Tibial nerve (tissue), 4 donors: ENCODE measurements at regions not wholly inside any gene's neighbourhood (a gene's known extent, or its start where the extent isn't known, plus 50 kb on each side); places are given as distances from the start of the nearest gene placed in this dataset.

Experiments used
- DNase-seq, 2 donors: peaks; one replicate each; pipeline ENCODE4 v3.0.0-alpha.2; 2019; ENCODE audit warnings: low spot score in 2 of 2
- H3K27ac ChIP-seq, 4 donors: fragments of 200-600 bp; sonication (generic) in 3 of 4; one replicate each; pipeline ENCODE4 v1.5.1; 2017 to 2019; ENCODE audit warnings: mild to moderate bottlenecking in 1 of 4
- H3K27me3 ChIP-seq, 2 donors: fragments of 200-600 bp; sonication (generic) in 1 of 2; one replicate each; pipeline versions ENCODE4 v1.5.1 to v1.6.0; 2017 to 2019
- H3K36me3 ChIP-seq, 3 donors: fragments of 200-600 bp; sonication (generic); one replicate each; pipeline ENCODE4 v1.5.1; 2018 to 2019
- H3K4me1 ChIP-seq, 4 donors: fragments of 200-600 bp; sonication (generic) in 3 of 4; one replicate each; pipeline ENCODE4 v1.5.1; 2017 to 2019
- H3K4me3 ChIP-seq, 4 donors: fragments of 200-600 bp; sonication (generic) in 3 of 4; one replicate each; pipeline ENCODE4 v1.5.1; 2017 to 2019; ENCODE audit warnings: mild to moderate bottlenecking in 1 of 4, moderate library complexity in 1 of 4
- H3K9me3 ChIP-seq, 4 donors: fragments of 200-600 bp; sonication (generic) in 3 of 4; one replicate each; pipeline ENCODE4 v1.5.1; 2017 to 2019
- EP300 ChIP-seq, 2 donors: sonication (generic); formaldehyde crosslinking; IDR thresholded peaks; one replicate each; pipeline ENCODE4 v1.6.1; 2017; ENCODE audit warnings: antibody characterized with exemption in 2 of 2, mild to moderate bottlenecking in 1 of 2
- POLR2A ChIP-seq, 2 donors: fragments of 450-650 bp; IDR thresholded peaks; one replicate each; pipeline ENCODE4 v1.6.1; 2017; ENCODE audit warnings: antibody characterized with exemption in 2 of 2, mild to moderate bottlenecking in 2 of 2, moderate library complexity in 2 of 2
- WGBS, 2 donors: methylation state at CpG; one replicate each; pipeline ENCODE4 v1.1.5; 2018; 5-methylcytosine and 5-hydroxymethylcytosine counted together
- TF ChIP-seq, protein P1 (sequence below), 5 experiments: fragments of 200-600 bp in 3 of 5; fragments of 450-650 bp in 2 of 5; sonication (generic) in 3 of 5; IDR thresholded peaks; one replicate each; pipeline ENCODE4 v1.5.1; 2016 to 2019; ENCODE audit warnings: antibody characterized with exemption in 5 of 5, mild to moderate bottlenecking in 3 of 5, moderate library complexity in 2 of 5

DNA sequence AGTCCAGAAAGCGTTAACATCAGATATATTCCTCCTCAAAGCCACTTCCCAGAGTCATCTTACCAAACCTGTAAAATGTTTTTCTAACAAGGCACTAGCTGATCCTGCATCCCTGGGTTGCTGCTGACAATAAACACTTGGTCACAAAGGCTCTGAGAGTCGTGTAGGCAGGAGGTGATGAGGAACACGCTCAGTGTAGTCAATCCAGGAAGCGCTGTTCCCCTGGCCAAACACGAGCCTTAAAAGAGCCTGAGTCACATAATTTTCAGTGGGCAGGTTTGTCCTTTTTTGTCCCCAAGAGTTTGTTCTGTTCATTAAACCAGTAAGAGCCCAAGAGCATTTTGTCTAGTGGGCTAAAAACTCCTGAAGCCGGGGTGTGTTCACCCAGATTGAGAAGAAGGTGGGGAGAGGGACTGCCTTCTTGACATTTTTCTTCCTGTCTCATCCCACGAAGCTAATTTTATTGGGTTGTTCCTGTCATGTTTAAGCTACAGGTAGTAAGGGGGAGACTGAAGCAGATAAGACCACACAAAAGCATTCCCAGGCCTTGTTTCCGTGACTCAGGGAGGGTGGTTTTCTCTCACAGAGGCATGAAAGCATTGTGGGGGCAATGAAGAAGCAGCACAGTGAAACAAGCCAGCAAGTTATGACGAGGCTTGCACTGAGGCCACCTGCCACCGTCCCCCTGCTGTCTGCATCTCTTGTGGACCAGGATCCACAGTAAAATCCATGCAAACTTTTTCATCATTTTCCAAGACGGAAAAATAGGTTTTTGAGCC lies 73.7 kb downstream of the FOXB1 start:
- H3K36me3 ChIP-seq = no peaks in the 10 kb centered on the region
- 57 to 62% methylated on average over 11 of the region's 11 CpGs for WGBS, 2 donors
- no peaks in the 10 kb centered on the region for H3K27me3 ChIP-seq
- no peak overlapping the region for H3K27ac ChIP-seq
- H3K4me3 ChIP-seq = no peak overlapping the region
- no peaks in the 10 kb centered on the region for H3K9me3 ChIP-seq
- no peak for DNase-seq
- TF ChIP-seq EP300 (IDR thresholded peaks at IDR 0.05) (no peak), POLR2A (IDR thresholded peaks at IDR 0.05) (no peak)
- TF ChIP-seq, protein P1, sequence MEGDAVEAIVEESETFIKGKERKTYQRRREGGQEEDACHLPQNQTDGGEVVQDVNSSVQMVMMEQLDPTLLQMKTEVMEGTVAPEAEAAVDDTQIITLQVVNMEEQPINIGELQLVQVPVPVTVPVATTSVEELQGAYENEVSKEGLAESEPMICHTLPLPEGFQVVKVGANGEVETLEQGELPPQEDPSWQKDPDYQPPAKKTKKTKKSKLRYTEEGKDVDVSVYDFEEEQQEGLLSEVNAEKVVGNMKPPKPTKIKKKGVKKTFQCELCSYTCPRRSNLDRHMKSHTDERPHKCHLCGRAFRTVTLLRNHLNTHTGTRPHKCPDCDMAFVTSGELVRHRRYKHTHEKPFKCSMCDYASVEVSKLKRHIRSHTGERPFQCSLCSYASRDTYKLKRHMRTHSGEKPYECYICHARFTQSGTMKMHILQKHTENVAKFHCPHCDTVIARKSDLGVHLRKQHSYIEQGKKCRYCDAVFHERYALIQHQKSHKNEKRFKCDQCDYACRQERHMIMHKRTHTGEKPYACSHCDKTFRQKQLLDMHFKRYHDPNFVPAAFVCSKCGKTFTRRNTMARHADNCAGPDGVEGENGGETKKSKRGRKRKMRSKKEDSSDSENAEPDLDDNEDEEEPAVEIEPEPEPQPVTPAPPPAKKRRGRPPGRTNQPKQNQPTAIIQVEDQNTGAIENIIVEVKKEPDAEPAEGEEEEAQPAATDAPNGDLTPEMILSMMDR (IDR thresholded peaks at IDR 0.05) = no peak
- H3K4me1 ChIP-seq = no peaks in the 10 kb centered on the region

DNA sequence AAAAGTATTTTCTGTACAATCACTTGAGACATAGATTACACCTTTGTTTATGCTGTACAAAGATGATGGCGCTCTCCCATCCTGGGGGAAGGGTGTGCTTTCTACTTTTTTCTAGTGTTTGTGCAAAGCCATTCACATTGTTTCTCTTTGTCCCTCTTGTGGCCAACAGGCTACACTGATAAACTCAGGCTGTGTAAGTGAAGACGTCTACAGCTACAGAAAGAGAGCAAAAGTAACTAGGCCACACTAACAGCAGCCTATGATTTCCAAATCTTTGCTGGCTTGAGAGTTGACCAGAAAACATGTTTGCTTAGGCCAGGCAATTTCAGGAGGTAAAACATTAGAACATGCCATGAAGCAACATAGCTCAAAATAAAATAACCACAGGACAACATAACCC lies 75.1 kb downstream of the FOXB1 start:
- H3K36me3 ChIP-seq = no peaks in the 10 kb centered on the region
- H3K27me3 ChIP-seq = no peaks in the 10 kb centered on the region
- TF ChIP-seq POLR2A (IDR thresholded peaks at IDR 0.05) (no peak), EP300 (IDR thresholded peaks at IDR 0.05) (no peak)
- TF ChIP-seq, protein P1 (IDR thresholded peaks at IDR 0.05) = no peak
- no peaks in the 10 kb centered on the region for H3K4me1 ChIP-seq
- WGBS, 2 donors = 69 to 71% methylated on average over 2 of the region's 2 CpGs
- no peak for DNase-seq
- no peak overlapping the region for H3K27ac ChIP-seq
- H3K9me3 ChIP-seq = no peaks in the 10 kb centered on the region
- no peak overlapping the region for H3K4me3 ChIP-seq

DNA sequence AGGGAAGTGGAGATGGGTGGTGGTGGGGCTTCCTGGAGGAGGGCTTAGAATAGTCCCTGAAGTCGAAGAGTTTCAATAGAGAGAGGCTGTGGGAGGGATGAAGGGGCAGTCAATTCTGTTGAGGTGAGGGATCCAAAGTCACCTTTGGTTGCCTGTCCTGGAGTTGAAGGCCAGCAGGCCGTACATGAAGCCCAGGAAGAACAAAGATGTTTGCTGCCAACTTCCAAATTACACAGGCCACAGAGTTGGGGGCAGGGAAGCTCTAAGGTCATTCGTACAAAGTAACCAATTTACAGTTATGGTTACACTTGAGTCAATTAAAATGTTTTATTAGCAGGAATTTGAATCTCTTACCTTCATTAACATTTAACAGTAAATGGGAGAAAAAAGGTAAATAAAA lies 77.9 kb downstream of the FOXB1 start:
- Histone ChIP-seq H3K27ac (no peak overlapping the region), H3K36me3 (no peaks in the 10 kb centered on the region), H3K4me3 (no peak overlapping the region), H3K27me3 (no peaks in the 10 kb centered on the region), H3K9me3 (no peaks in the 10 kb centered on the region), H3K4me1 (no peaks in the 10 kb centered on the region)
- TF ChIP-seq EP300 (IDR thresholded peaks at IDR 0.05) = no peak
- TF ChIP-seq, protein P1 (IDR thresholded peaks at IDR 0.05) = no peak
- 80 to 82% methylated on average over 3 of the region's 3 CpGs for WGBS, 2 donors
- DNase-seq = no peak

DNA sequence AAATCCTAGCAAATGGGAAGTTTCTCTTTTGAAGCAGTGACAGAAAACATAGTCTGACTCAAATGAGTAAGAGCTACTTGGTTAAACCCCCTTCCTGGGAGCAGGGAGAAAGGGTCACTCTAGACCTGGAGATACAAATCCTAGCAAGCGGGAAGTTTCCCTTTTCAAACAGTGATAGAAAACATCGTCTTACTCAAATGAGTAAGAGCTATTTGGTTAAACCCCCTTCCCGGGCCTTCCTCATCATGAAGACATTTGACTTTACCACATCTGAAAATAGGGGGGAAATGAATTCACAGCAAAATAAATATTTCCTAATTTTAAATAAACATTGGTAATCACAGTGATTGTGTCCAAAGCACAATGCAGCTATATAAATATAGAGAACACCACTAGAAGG lies 79.2 kb downstream of the FOXB1 start:
- WGBS, 2 donors = 66 to 68% methylated on average over 3 of the region's 3 CpGs
- Histone ChIP-seq H3K27me3 (no peaks in the 10 kb centered on the region), H3K4me1 (no peaks in the 10 kb centered on the region), H3K9me3 (no peaks in the 10 kb centered on the region), H3K27ac (no peak overlapping the region), H3K4me3 (no peak overlapping the region), H3K36me3 (no peaks in the 10 kb centered on the region)
- no peak for DNase-seq
- TF ChIP-seq POLR2A (IDR thresholded peaks at IDR 0.05) (no peak), EP300 (IDR thresholded peaks at IDR 0.05) (no peak)
- TF ChIP-seq, protein P1 (IDR thresholded peaks at IDR 0.05) = no peak

DNA sequence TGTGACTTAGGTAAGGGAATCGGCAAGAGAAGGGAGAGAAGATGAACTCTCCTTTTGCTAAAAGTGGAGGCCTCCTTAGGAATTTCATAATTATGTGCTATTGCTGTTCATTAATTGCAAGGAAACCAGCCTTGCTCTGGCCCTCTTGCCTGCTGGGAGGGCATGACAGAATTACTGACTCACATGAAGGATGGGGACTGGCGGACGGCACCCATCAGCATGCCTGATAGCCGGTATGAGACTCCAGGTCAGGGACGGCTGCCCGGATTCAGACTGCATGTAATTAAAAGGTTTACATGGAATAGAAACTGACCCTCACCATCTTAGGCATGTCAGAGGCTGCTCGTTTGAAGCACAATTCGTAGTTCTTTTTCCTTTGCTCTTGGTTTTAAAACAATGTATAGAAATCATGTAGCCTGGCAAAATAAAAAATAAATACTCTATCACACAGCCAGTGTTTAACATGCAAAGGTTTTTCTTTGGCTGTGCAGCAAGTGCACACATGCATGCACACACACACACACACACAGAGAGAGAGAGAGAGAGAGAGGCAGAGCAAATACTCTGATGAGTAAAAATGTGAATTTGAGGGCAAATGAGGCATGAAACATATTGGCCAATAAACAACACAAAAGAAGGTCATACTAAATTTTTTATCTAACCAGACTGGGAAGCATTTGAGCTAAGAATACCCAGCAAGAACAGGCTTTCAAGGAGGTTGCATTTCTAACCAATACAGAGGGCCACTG lies 82.7 kb downstream of the FOXB1 start:
- Histone ChIP-seq H3K9me3 (no peaks in the 10 kb centered on the region), H3K36me3 (no peaks in the 10 kb centered on the region), H3K4me1 (no peaks in the 10 kb centered on the region), H3K27ac (no peak overlapping the region), H3K27me3 (no peaks in the 10 kb centered on the region), H3K4me3 (no peak overlapping the region)
- 58 to 62% methylated on average over 8 of the region's 8 CpGs for WGBS, 2 donors
- TF ChIP-seq POLR2A (IDR thresholded peaks at IDR 0.05) = no peak
- no peak for TF ChIP-seq EP300 (IDR thresholded peaks at IDR 0.05)
- TF ChIP-seq, protein P1 (IDR thresholded peaks at IDR 0.05) = no peak
- DNase-seq = no peak
